SK-N-SH (cell line): ENCODE measurements at regions not wholly inside any gene's neighbourhood (a gene's known extent, or its start where the extent isn't known, plus 50 kb on each side); places are given as distances from the start of the nearest gene placed in this dataset.

Source experiments
- CTCF ChIA-PET: fragments of 300-600, 350-600 bp; formaldehyde crosslinking; extraction: SDS; loops from one replicate; lab custom pipeline; 2021; lab: Yijun Ruan, JAX
- POLR2A ChIA-PET: fragments of 350-600 bp; sonication (Branson Sonifier 250); formaldehyde crosslinking; extraction: SDS; loops from one replicate; lab custom pipeline; 2020; ENCODE audit warnings: antibody characterized with exemption, inconsistent platforms; lab: Yijun Ruan, JAX
- DNase-seq: peaks from one replicate; pipeline ENCODE4 v3.0.0; 2012
- H2AFZ ChIP-seq: fragments of 200-600 bp; sonication (generic); 2 replicates; pipeline ENCODE4 v1.8.1; 2016; ENCODE audit warnings: antibody characterized with exemption, mild to moderate bottlenecking, low read depth
- H3F3A ChIP-seq: fragments of 200-600 bp; sonication (generic); replicated peaks from 2 replicates; pipeline ENCODE3; 2016; ENCODE audit warnings: antibody characterized with exemption, mild to moderate bottlenecking; ENCODE audit not compliant: insufficient read depth
- H3K27ac ChIP-seq, 2 experiments: fragments of 200-500 bp in 1 of 2; fragments of 200-600 bp in 1 of 2; sonication (Bioruptor generic) in 1 of 2; sonication (generic), shearing (Covaris generic) in 1 of 2; 2 replicates each; pipeline versions ENCODE4 v1.5.1 to v1.6.1; 2014 to 2016; ENCODE audit warnings: low read depth in 2 of 2, inconsistent platforms in 1 of 2, low read length in 1 of 2, mild to moderate bottlenecking in 1 of 2, mixed read lengths in 1 of 2
- H3K27me3 ChIP-seq: fragments of 200-600 bp; sonication (generic), shearing (Covaris generic); 2 replicates; pipeline ENCODE4 v1.6.1; 2016; ENCODE audit warnings: mixed run types; ENCODE audit not compliant: insufficient read depth
- H3K36me3 ChIP-seq, 2 experiments: fragments of 200-500 bp in 1 of 2; fragments of 200-600 bp in 1 of 2; sonication (Bioruptor generic) in 1 of 2; sonication (generic) in 1 of 2; replicated peaks in 1 of 2; 2 replicates each; pipeline versions ENCODE3 to v1.5.1; 2014 to 2016; ENCODE audit warnings: low read length in 1 of 2, mild to moderate bottlenecking in 1 of 2; ENCODE audit not compliant: insufficient read depth in 2 of 2, control insufficient read depth in 1 of 2
- H3K4me1 ChIP-seq, 2 experiments: fragments of 200-500 bp in 1 of 2; fragments of 200-600 bp in 1 of 2; sonication (Bioruptor generic) in 1 of 2; sonication (generic), shearing (Covaris generic) in 1 of 2; 2 replicates each; pipeline versions ENCODE4 v1.5.1 to v1.6.1; 2014 to 2016; ENCODE audit warnings: low read depth in 1 of 2, low read length in 1 of 2, mixed run types in 1 of 2; ENCODE audit not compliant: insufficient read depth in 2 of 2, control insufficient read depth in 1 of 2
- H3K4me2 ChIP-seq: fragments of 200-600 bp; sonication (generic), shearing (Covaris generic); 2 replicates; pipeline ENCODE4 v1.6.1; 2017; ENCODE audit warnings: mixed run types
- H3K4me3 ChIP-seq, 2 experiments: fragments of 200-500 bp in 1 of 2; fragments of 200-600 bp in 1 of 2; sonication (Bioruptor generic) in 1 of 2; sonication (generic), shearing (Covaris generic) in 1 of 2; 2 replicates each; pipeline versions ENCODE4 v1.5.1 to v1.8.1; 2014 to 2016; ENCODE audit warnings: low read depth in 2 of 2, inconsistent platforms in 1 of 2, low read length in 1 of 2, mild to moderate bottlenecking in 1 of 2, mixed read lengths in 1 of 2, moderate library complexity in 1 of 2
- H3K79me2 ChIP-seq: fragments of 200-600 bp; sonication (generic); 2 replicates; pipeline ENCODE4 v1.8.1; 2017; ENCODE audit warnings: mild to moderate bottlenecking; ENCODE audit not compliant: insufficient read depth
- H3K9ac ChIP-seq: fragments of 200-600 bp; sonication (generic); 2 replicates; pipeline ENCODE4 v1.6.1; 2017; ENCODE audit warnings: mixed run types
- H3K9me2 ChIP-seq: fragments of 200-600 bp; sonication (generic); 2 replicates; pipeline ENCODE4 v1.6.1; 2017; ENCODE audit warnings: mixed run types
- H3K9me3 ChIP-seq: fragments of 200-600 bp; sonication (generic); 2 replicates; pipeline ENCODE4 v1.6.1; 2017; ENCODE audit warnings: mixed run types, mild to moderate bottlenecking, moderate library complexity
- H4K20me1 ChIP-seq: fragments of 200-600 bp; sonication (generic); 2 replicates; pipeline ENCODE4 v1.6.1; 2017; ENCODE audit warnings: mild to moderate bottlenecking, mixed run types; ENCODE audit not compliant: insufficient read depth
- ELF1 ChIP-seq: IDR thresholded peaks from 2 replicates; pipeline ENCODE4 v1.4.0; 2012
- GATA2 ChIP-seq: sonication (generic); formaldehyde crosslinking; IDR thresholded peaks from 2 replicates; pipeline ENCODE4 v1.5.0; 2020; ENCODE audit warnings: mild to moderate bottlenecking, missing genetic modification reagents
- NFIC ChIP-seq: IDR thresholded peaks from 2 replicates; pipeline ENCODE4 v1.4.0; 2012; ENCODE audit warnings: borderline replicate concordance
- NRF1 ChIP-seq: IDR thresholded peaks from 2 replicates; pipeline ENCODE4 v1.6.1; 2012; ENCODE audit warnings: low read depth, mild to moderate bottlenecking, low read length
- POLR2AphosphoS5 ChIP-seq: IDR thresholded peaks from 2 replicates; pipeline ENCODE4 v1.6.1; 2012; ENCODE audit warnings: low read depth, low read length
- RAD21 ChIP-seq: IDR thresholded peaks from 2 replicates; pipeline ENCODE4 v1.6.1; 2012; ENCODE audit warnings: mild to moderate bottlenecking, low read length
- RFX5 ChIP-seq: IDR thresholded peaks from 2 replicates; pipeline ENCODE4 v1.6.1; 2012; ENCODE audit warnings: mild to moderate bottlenecking, improper control_type of control experiment, low read length
- RXRA ChIP-seq: IDR thresholded peaks from 2 replicates; pipeline ENCODE4 v1.4.0; 2012; ENCODE audit warnings: low read depth, mild to moderate bottlenecking, borderline replicate concordance
- TCF12 ChIP-seq: IDR thresholded peaks from 2 replicates; pipeline ENCODE4 v1.4.0; 2012
- TEAD4 ChIP-seq: IDR thresholded peaks from 2 replicates; pipeline ENCODE4 v1.4.0; 2012; ENCODE audit warnings: mild to moderate bottlenecking, borderline replicate concordance; ENCODE audit not compliant: insufficient read depth
- WGBS: methylation state at CpG from one replicate; pipeline ENCODE4 v1.1.6; 2017; ENCODE audit warnings: low lambda C conversion rate; 5-methylcytosine and 5-hydroxymethylcytosine counted together
- TF ChIP-seq, protein P1 (sequence below): IDR thresholded peaks from 2 replicates; pipeline ENCODE4; 2012
- TF ChIP-seq, protein P2 (sequence below): fragments of 150-350 bp; IDR thresholded peaks from 2 replicates; pipeline ENCODE4 v1.6.1; 2017; ENCODE audit warnings: antibody characterized with exemption, low read length, low read depth, borderline replicate concordance

DNA sequence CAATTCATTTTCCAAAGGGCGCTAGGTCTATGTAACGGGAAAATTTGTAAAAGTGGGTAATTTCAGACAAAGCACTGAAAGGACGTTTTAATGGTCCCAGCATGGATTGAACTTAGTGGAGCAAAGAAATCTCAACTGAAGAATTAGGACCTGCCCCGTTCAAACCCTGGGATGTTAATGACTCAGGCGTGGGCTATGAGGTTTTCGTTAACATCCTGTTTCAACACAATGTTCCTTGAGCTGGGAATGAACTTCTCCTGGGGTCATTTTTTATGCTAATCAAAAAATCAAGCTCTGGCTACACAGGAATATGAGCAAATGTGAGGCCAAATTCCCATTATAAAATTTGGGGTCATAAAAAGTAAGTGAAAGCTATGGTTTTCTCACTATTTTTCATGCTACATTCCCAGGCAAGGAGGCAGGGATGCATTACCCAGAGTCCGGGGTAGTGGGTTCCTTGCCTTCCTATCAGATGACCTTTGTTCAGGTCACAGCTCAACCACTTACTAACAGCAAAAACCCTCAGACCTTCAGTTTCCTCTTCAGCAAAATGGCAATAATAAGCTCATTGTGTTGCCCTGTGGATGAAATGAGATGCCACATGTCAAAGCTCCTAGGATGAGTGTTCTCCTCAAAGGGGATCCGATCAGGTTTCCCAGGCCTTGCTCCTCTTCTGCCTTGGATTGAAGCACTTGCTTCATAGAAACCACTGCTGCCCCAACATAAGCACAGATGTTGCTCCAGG lies 271.4 kb downstream of the ARRDC4 start:
- Histone ChIP-seq H3K4me2 (no peak overlapping the region), H3K9ac (no peak overlapping the region), H3K79me2 (no peaks in the 10 kb centered on the region), H3K9me3 (no peaks in the 10 kb centered on the region), H3F3A (no peaks in the 10 kb centered on the region), H3K4me1 (no peaks in the 10 kb centered on the region), H3K27me3 (no peaks in the 10 kb centered on the region), H3K27ac (no peak overlapping the region), H2AFZ (no peak overlapping the region), H3K36me3 (no peaks in the 10 kb centered on the region), H4K20me1 (no peaks in the 10 kb centered on the region), H3K4me3 (no peak overlapping the region), H3K9me2 (no peaks in the 10 kb centered on the region)
- WGBS, result 1% methylated on average over 8 of the region's 8 CpGs
- no peak for TF ChIP-seq NRF1
- no peak for TF ChIP-seq GATA2 (CRISPR knock-in tag)
- no peak for TF ChIP-seq TCF12
- TF ChIP-seq POLR2AphosphoS5, result no peak
- TF ChIP-seq NFIC, result no peak
- TF ChIP-seq, protein P1, sequence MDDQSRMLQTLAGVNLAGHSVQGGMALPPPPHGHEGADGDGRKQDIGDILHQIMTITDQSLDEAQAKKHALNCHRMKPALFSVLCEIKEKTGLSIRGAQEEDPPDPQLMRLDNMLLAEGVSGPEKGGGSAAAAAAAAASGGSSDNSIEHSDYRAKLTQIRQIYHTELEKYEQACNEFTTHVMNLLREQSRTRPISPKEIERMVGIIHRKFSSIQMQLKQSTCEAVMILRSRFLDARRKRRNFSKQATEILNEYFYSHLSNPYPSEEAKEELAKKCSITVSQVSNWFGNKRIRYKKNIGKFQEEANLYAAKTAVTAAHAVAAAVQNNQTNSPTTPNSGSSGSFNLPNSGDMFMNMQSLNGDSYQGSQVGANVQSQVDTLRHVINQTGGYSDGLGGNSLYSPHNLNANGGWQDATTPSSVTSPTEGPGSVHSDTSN, result no peak
- ChIA-PET CTCF (interaction anchor here (0.8 kb wide), 1 partner anchor 21 kb away, joined by 4 read pairs; no protein-coding TSS in a partner anchor), POLR2A (no interaction called here)
- no peak for DNase-seq

DNA sequence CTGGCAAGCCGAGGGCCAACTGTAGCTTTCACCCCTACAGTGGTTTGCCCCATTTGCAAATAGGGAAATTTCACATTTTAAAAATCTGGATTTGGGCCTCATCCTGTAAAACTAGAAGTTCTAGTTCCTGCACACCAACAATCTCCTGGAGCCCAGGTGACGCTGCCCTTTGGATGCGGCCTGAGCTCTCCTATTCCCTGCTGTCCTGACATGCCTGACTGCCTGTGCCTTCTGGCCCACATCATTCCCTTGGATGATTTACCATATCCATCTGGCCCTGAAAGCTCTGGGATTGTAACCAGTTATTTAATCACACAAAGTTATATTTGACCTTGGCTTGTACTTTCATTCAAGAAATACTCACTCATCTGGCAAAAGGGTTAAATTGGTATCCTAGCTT lies 272.3 kb downstream of the ARRDC4 start:
- Histone ChIP-seq H3K27me3 (no peaks in the 10 kb centered on the region), H3K79me2 (no peaks in the 10 kb centered on the region), H3K9ac (no peak overlapping the region), H3K36me3 (no peaks in the 10 kb centered on the region), H3K9me3 (no peaks in the 10 kb centered on the region)
- WGBS, result 19% methylated on average over 3 of the region's 3 CpGs
- TF ChIP-seq RFX5 (no peak), GATA2 (CRISPR knock-in tag) (no peak), ELF1 (no peak), RXRA (no peak), TEAD4 (no peak), RAD21 (no peak), POLR2AphosphoS5 (no peak)
- TF ChIP-seq, protein P2, sequence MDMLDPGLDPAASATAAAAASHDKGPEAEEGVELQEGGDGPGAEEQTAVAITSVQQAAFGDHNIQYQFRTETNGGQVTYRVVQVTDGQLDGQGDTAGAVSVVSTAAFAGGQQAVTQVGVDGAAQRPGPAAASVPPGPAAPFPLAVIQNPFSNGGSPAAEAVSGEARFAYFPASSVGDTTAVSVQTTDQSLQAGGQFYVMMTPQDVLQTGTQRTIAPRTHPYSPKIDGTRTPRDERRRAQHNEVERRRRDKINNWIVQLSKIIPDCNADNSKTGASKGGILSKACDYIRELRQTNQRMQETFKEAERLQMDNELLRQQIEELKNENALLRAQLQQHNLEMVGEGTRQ, result no peak
- TF ChIP-seq, all 33 proteins: peak for 0
- Histone ChIP-seq H3K9me2 (no peaks in the 10 kb centered on the region), H3K27ac (no peak overlapping the region), H2AFZ (no peak overlapping the region), H3K4me3 (no peak overlapping the region), H3K4me2 (no peak overlapping the region), H3K4me1 (no peaks in the 10 kb centered on the region), H3F3A (no peaks in the 10 kb centered on the region), H4K20me1 (no peaks in the 10 kb centered on the region)
- ChIA-PET CTCF (no interaction called here), POLR2A (no interaction called here)
- no peak for DNase-seq
